HG03432 (cell line): ENCODE measurements at regions not wholly inside any gene's neighbourhood (a gene's known extent, or its start where the extent isn't known, plus 50 kb on each side); places are given as distances from the start of the nearest gene placed in this dataset.
A peak's percentile ranks its signal among the peaks of the same experiment; 100 is the strongest.

Source experiments
- ATAC-seq: cut with Tn5 transposase; IDR thresholded peaks from one replicate; pipeline ENCODE4 v1.9.1; 2021; ENCODE audit warnings: mild to moderate bottlenecking, moderate library complexity; ENCODE audit not compliant: unreplicated experiment

DNA sequence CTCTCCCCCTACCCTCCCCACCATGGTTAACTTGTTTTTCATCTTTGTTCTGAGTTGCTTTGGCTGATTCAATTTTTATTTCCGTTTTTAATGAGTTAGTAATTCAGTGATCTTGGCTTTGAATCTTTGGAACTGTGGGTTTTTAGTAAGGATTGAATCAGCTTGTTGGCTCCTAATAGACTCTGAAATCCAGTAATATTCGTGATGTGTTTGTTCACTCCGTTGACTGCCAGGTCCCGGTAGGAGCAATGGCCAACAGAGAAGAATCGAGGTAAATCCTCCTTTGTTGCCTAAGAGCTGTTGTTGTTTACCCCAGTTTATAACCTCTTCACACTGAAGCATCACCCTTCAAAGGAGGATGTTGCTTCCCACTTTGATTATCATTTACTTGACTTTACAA is 92.7 kb downstream of the PCSK1 start:
- no peak for ATAC-seq

GRCh38 chr5:96339862-96340261 is 93.2 kb downstream of the PCSK1 start:
- ATAC-seq = no peak

- no peak for ATAC-seq
Measured at GRCh38 chr5:96338624-96339415, 94.2 kb downstream of the PCSK1 start.

GRCh38 chr5:96338091-96338490 is 95.0 kb downstream of the PCSK1 start:
- peak; percentile 56 for ATAC-seq

GRCh38 chr5:96337048-96337781 is 95.8 kb downstream of the PCSK1 start:
- no peak for ATAC-seq

GRCh38 chr5:96336351-96336985 is 96.6 kb downstream of the PCSK1 start:
- peak; percentile 66 for ATAC-seq

- no peak for ATAC-seq
Measured at GRCh38 chr5:96335873-96336272, 97.2 kb downstream of the PCSK1 start.

- ATAC-seq = no peak
Measured at GRCh38 chr5:96333391-96333790, 99.7 kb downstream of the PCSK1 start.

GRCh38 chr5:96332535-96333366 is 100.3 kb downstream of the PCSK1 start:
- no peak for ATAC-seq

DNA sequence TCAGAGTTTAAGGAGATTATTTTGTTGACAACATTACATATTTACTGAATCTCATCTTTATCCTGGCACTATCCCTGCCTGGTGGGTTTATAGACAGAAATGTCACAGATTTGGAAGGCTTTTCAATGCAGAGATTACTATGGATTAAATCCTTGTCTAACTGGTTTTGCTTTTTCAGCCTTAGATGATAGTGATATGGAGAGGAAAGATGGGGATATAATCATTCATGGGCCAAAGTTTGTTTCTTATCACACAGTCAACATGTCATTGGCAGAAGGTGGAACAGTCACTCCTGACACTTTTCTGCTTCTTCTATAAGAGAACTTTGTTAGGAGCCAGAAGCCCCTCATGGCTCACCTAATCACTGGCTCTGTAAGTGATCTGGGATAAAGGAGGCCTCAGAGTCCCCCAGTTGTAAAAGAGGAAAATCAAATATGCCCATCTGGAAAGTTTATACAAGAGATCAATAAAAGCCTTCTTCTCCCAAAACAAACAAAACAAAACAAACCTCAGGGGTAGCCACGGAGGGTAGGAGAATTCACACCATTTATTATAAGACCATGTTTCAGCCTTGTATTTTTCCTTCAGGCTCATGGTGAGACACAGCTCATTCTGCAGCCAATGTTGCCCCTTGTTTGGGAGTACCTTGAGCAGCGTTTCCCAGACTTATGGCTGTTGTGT is 101.2 kb downstream of the PCSK1 start:
- ATAC-seq = no peak

GRCh38 chr5:96331210-96331609 is 101.8 kb downstream of the PCSK1 start:
- ATAC-seq = no peak

GRCh38 chr5:96330530-96331140 is 102.4 kb downstream of the PCSK1 start:
- ATAC-seq = no peak

- peak; percentile 42 for ATAC-seq
Measured at GRCh38 chr5:96329886-96330529, 103.0 kb downstream of the PCSK1 start.

- no peak for ATAC-seq
Measured at GRCh38 chr5:96329289-96329688, 103.8 kb downstream of the PCSK1 start.

- ATAC-seq = no peak
Measured at GRCh38 chr5:96327722-96328121, 105.3 kb downstream of the PCSK1 start.

- peak; percentile 89 for ATAC-seq
Measured at GRCh38 chr5:96326902-96327301, 106.1 kb downstream of the PCSK1 start.

DNA sequence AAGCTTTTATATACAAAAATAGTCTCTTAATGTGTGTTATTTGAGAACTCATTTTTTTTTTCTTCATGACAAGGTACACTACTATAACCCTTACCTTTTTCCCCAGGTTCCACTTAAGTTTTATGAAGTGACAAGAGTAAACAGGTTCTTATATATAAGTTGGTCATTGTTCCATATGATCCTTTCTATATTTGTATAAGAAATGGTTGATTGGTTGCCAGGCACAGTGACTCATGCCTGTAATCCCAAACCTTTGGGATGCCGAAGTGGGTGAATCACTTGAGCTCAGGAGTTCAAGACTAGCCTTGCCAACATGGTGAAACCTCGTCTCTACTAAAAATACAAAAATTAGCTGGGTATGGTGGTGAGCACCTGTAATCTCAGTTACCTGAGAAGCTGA is 108.3 kb downstream of the PCSK1 start:
- ATAC-seq = no peak

DNA sequence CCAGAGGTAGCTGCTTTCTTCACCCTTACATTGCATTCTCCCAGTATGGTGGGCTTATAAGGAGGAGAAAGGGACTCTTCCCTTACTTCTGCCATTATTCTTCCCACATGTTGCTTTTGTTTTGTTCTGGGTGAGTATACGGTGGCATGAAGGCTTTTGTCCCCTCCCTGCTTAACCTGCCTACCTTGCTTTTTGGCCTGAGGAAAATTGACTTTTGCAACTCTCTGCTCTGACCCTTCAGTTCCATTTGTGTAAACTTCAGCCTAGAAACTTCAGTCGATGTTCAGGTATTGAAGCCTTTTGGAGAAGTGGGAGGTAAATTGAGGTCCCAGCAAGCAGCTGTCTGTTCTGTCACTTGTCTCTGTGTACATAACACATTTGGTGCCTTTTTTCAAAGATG is 110.2 kb downstream of the PCSK1 start:
- ATAC-seq = no peak

- ATAC-seq = no peak
Measured at GRCh38 chr5:96322217-96322616, 110.8 kb downstream of the PCSK1 start.
